ENCODE measurements at regions not wholly inside any gene's neighbourhood (a gene's known extent, or its start where the extent isn't known, plus 50 kb on each side); places are given as distances from the start of the nearest gene placed in this dataset.

GRCh38 chr13:79141082-79141481, 265.0 kb downstream of the RBM26 start:
- no peaks in the 10 kb centered on the region for H4K20me1 ChIP-seq (ENCODE audit: insufficient read depth)
- peak; percentile 54 for DNase-seq
- H3K9me2 ChIP-seq: no peaks in the 10 kb centered on the region
- no peak overlapping the region for H2AFZ ChIP-seq (ENCODE audit: low read depth)
- TF ChIP-seq JUND (IDR thresholded peaks at IDR 0.05): no peak
- TF ChIP-seq TEAD4 (IDR thresholded peaks at IDR 0.05; ENCODE audit: borderline replicate concordance, insufficient read depth): peak; percentile 18; the same call in 1 of the 2 replicates
- TF ChIP-seq RCOR1 (IDR thresholded peaks at IDR 0.05; ENCODE audit: low read length): peak; percentile 94
- TF ChIP-seq, protein P1, sequence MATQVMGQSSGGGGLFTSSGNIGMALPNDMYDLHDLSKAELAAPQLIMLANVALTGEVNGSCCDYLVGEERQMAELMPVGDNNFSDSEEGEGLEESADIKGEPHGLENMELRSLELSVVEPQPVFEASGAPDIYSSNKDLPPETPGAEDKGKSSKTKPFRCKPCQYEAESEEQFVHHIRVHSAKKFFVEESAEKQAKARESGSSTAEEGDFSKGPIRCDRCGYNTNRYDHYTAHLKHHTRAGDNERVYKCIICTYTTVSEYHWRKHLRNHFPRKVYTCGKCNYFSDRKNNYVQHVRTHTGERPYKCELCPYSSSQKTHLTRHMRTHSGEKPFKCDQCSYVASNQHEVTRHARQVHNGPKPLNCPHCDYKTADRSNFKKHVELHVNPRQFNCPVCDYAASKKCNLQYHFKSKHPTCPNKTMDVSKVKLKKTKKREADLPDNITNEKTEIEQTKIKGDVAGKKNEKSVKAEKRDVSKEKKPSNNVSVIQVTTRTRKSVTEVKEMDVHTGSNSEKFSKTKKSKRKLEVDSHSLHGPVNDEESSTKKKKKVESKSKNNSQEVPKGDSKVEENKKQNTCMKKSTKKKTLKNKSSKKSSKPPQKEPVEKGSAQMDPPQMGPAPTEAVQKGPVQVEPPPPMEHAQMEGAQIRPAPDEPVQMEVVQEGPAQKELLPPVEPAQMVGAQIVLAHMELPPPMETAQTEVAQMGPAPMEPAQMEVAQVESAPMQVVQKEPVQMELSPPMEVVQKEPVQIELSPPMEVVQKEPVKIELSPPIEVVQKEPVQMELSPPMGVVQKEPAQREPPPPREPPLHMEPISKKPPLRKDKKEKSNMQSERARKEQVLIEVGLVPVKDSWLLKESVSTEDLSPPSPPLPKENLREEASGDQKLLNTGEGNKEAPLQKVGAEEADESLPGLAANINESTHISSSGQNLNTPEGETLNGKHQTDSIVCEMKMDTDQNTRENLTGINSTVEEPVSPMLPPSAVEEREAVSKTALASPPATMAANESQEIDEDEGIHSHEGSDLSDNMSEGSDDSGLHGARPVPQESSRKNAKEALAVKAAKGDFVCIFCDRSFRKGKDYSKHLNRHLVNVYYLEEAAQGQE (IDR thresholded peaks at IDR 0.05; ENCODE audit: low read depth, low read length): no peak
- peak in 1 of 2 experiments; percentile 82; a peak in 2 of 4 replicates for TF ChIP-seq EP300 (IDR thresholded peaks at IDR 0.05; ENCODE audit: borderline replicate concordance in 1 of 2, low read depth in 1 of 2, low read length in 1 of 2)
- TF ChIP-seq TCF12 (IDR thresholded peaks at IDR 0.05): 0 out of 2 replicates have a peak, but pooled peaks have one; percentile 5
- TF ChIP-seq MEF2A (IDR thresholded peaks at IDR 0.05; ENCODE audit: borderline replicate concordance, low read depth): no peak
- TF ChIP-seq RAD21 (IDR thresholded peaks at IDR 0.05; ENCODE audit: low read length): peak; percentile 10; the same call in 1 of the 2 replicates
- TF ChIP-seq TAF1 (IDR thresholded peaks at IDR 0.05; ENCODE audit: borderline replicate concordance, low read depth, low read length): no peak
- TF ChIP-seq GATA2 (CRISPR knock-in tag; IDR thresholded peaks at IDR 0.05): peak; percentile 81
- TF ChIP-seq POLR2AphosphoS5 (IDR thresholded peaks at IDR 0.05; ENCODE audit: low read depth, low read length): no peak
- TF ChIP-seq MXI1 (IDR thresholded peaks at IDR 0.05; ENCODE audit: low read depth, low read length): no peak
- no peak for TF ChIP-seq YY1 (IDR thresholded peaks at IDR 0.05; ENCODE audit: low read depth)
- TF ChIP-seq CHD2 (IDR thresholded peaks at IDR 0.05; ENCODE audit: low read length, partially characterized antibody): peak; percentile 72
- H3K4me3 ChIP-seq (ENCODE audit: low read depth in 2 of 2, low read length in 1 of 2): no peak overlapping the region
- peak overlapping the region in 1 of 2 experiments; percentile 55; a peak in 2 of 4 replicates for H3K27ac ChIP-seq (ENCODE audit: low read depth in 2 of 2, low read length in 1 of 2)
- no peaks in the 10 kb centered on the region for H3K79me2 ChIP-seq (ENCODE audit: insufficient read depth)
- H3K4me1 ChIP-seq (ENCODE audit: control insufficient read depth in 1 of 2, insufficient read depth in 2 of 2, low read depth in 1 of 2, low read length in 1 of 2): peaks cover 0 to 12% of the 10 kb centered on the region in 2 experiments; a peak in 2 of 4 replicates
- no peaks in the 10 kb centered on the region for H3F3A ChIP-seq (replicated peaks; ENCODE audit: insufficient read depth)
- H3K4me2 ChIP-seq: no peak overlapping the region
- ChIA-PET POLR2A (no interaction called here), CTCF (interaction anchor here (0.7 to 1.4 kb wide), 2 partner anchors 206 to 1004 kb away, joined by 3 read pairs; no protein-coding TSS in a partner anchor)
- no peaks in the 10 kb centered on the region for H3K27me3 ChIP-seq (ENCODE audit: insufficient read depth)
- WGBS (ENCODE audit: low lambda C conversion rate): 12% methylated on average over 3 of the region's 3 CpGs
- no peaks in the 10 kb centered on the region for H3K36me3 ChIP-seq (replicated peaks in 1 of 2; ENCODE audit: control insufficient read depth in 1 of 2, insufficient read depth in 2 of 2, low read length in 1 of 2)
- H3K9me3 ChIP-seq: no peaks in the 10 kb centered on the region
- no peak overlapping the region for H3K9ac ChIP-seq

DNA sequence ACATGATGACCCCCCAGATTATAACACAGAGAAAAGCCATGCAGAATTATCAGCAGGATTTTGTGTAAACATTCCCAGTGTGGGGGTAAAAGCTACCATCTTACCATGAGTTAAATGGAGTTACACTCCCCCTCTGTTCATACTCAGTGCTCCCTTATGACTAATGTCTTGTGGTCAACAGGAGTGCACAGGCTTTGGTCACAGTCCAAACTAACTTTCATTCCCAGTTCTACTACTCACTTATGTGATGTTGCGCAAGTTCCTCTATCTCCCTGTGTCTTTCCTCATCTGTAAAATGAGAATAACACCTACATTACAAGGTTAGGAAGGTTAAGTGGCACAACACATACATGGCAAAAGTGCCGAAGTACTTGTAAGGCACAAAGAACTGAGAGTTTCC, 277.9 kb downstream of the RBM26 start:
- no peaks in the 10 kb centered on the region for H3K79me2 ChIP-seq (ENCODE audit: insufficient read depth)
- H2AFZ ChIP-seq (ENCODE audit: low read depth): no peak overlapping the region
- no peak overlapping the region for H3K4me2 ChIP-seq
- no peak overlapping the region for H3K27ac ChIP-seq (ENCODE audit: low read depth in 2 of 2, low read length in 1 of 2)
- H4K20me1 ChIP-seq (ENCODE audit: insufficient read depth): no peaks in the 10 kb centered on the region
- H3K36me3 ChIP-seq (replicated peaks in 1 of 2; ENCODE audit: control insufficient read depth in 1 of 2, insufficient read depth in 2 of 2, low read length in 1 of 2): no peaks in the 10 kb centered on the region
- no peaks in the 10 kb centered on the region for H3F3A ChIP-seq (replicated peaks; ENCODE audit: insufficient read depth)
- no peak for DNase-seq
- H3K9ac ChIP-seq: no peak overlapping the region
- H3K9me2 ChIP-seq: no peaks in the 10 kb centered on the region
- no peaks in the 10 kb centered on the region for H3K4me1 ChIP-seq (ENCODE audit: control insufficient read depth in 1 of 2, insufficient read depth in 2 of 2, low read depth in 1 of 2, low read length in 1 of 2)
- H3K9me3 ChIP-seq: no peaks in the 10 kb centered on the region
- CTCF ChIA-PET: no interaction called here
- H3K4me3 ChIP-seq (ENCODE audit: low read depth in 2 of 2, low read length in 1 of 2): no peak overlapping the region
- WGBS (ENCODE audit: low lambda C conversion rate): 66% methylated on average over 2 of the region's 2 CpGs
- H3K27me3 ChIP-seq (ENCODE audit: insufficient read depth): no peaks in the 10 kb centered on the region
- POLR2A ChIA-PET: no interaction called here
- no peak for TF ChIP-seq YY1 (IDR thresholded peaks at IDR 0.05; ENCODE audit: low read depth)
- no peak for TF ChIP-seq RFX5 (IDR thresholded peaks at IDR 0.05; ENCODE audit: low read length)
- no peak for TF ChIP-seq TAF1 (IDR thresholded peaks at IDR 0.05; ENCODE audit: borderline replicate concordance, low read depth, low read length)
- TF ChIP-seq ELF1 (IDR thresholded peaks at IDR 0.05): no peak
- TF ChIP-seq MEF2A (IDR thresholded peaks at IDR 0.05; ENCODE audit: borderline replicate concordance, low read depth): no peak
- TF ChIP-seq POLR2AphosphoS5 (IDR thresholded peaks at IDR 0.05; ENCODE audit: low read depth, low read length): no peak
- no peak for TF ChIP-seq RCOR1 (IDR thresholded peaks at IDR 0.05; ENCODE audit: low read length)
- TF ChIP-seq, protein P2, sequence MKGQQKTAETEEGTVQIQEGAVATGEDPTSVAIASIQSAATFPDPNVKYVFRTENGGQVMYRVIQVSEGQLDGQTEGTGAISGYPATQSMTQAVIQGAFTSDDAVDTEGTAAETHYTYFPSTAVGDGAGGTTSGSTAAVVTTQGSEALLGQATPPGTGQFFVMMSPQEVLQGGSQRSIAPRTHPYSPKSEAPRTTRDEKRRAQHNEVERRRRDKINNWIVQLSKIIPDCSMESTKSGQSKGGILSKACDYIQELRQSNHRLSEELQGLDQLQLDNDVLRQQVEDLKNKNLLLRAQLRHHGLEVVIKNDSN (IDR thresholded peaks at IDR 0.05; ENCODE audit: borderline replicate concordance, low read depth): no peak
- TF ChIP-seq USF2 (IDR thresholded peaks at IDR 0.05; ENCODE audit: borderline replicate concordance, low read depth, low read length): no peak
- TF ChIP-seq SMC3 (IDR thresholded peaks at IDR 0.05; ENCODE audit: low read depth, low read length): no peak
- no peak for TF ChIP-seq FOXM1 (IDR thresholded peaks at IDR 0.05; ENCODE audit: low read depth)
- no peak for TF ChIP-seq MXI1 (IDR thresholded peaks at IDR 0.05; ENCODE audit: low read depth, low read length)
- no peak for TF ChIP-seq ZBTB33 (IDR thresholded peaks at IDR 0.05; ENCODE audit: borderline replicate concordance, low read depth)
- TF ChIP-seq NRF1 (IDR thresholded peaks at IDR 0.05; ENCODE audit: low read depth, low read length): no peak
- TF ChIP-seq CHD2 (IDR thresholded peaks at IDR 0.05; ENCODE audit: low read length, partially characterized antibody): no peak

Measured in SK-N-SH (cell line).